ENCODE measurements at regions not wholly inside any gene's neighbourhood (a gene's known extent, or its start where the extent isn't known, plus 50 kb on each side); places are given as distances from the start of the nearest gene placed in this dataset.
"Not testable (repeated sequence)": the region's sequence is repeated elsewhere in the genome, so short reads cannot be mapped to it uniquely, and the experiment has no call there.

- DNase-seq (ENCODE audit: low read depth, low spot score): no peak
Measured at GRCh38 chrX:69062493-69062892, 102.8 kb downstream of the PJA1 start.

- DNase-seq (ENCODE audit: low read depth, low spot score): peak; percentile 4
Measured at GRCh38 chrX:69060631-69061408, 104.4 kb downstream of the PJA1 start.

GRCh38 chrX:69055193-69055592, 110.1 kb downstream of the PJA1 start:
- no peak for DNase-seq (ENCODE audit: low read depth, low spot score)

- DNase-seq (ENCODE audit: low read depth, low spot score): not testable (repeated sequence)
Measured at GRCh38 chrX:69054497-69054896, 110.8 kb downstream of the PJA1 start.

GRCh38 chrX:69051901-69052300, 113.4 kb downstream of the PJA1 start:
- no peak for DNase-seq (ENCODE audit: low read depth, low spot score)

GRCh38 chrX:69050051-69050765, 115.0 kb downstream of the PJA1 start:
- DNase-seq (ENCODE audit: low read depth, low spot score): no peak

GRCh38 chrX:69046996-69047490, 118.2 kb downstream of the PJA1 start:
- no peak for DNase-seq (ENCODE audit: low read depth, low spot score)

GRCh38 chrX:69045616-69046345, 119.5 kb downstream of the PJA1 start:
- no peak for DNase-seq (ENCODE audit: low read depth, low spot score)

- no peak for DNase-seq (ENCODE audit: low read depth, low spot score)
Measured at GRCh38 chrX:69038816-69039215, 126.4 kb downstream of the PJA1 start.

GRCh38 chrX:69038188-69038587, 127.1 kb downstream of the PJA1 start:
- no peak for DNase-seq (ENCODE audit: low read depth, low spot score)

GRCh38 chrX:69037786-69038185, 127.5 kb downstream of the PJA1 start:
- DNase-seq (ENCODE audit: low read depth, low spot score): no peak

- DNase-seq (ENCODE audit: low read depth, low spot score): no peak
Measured at GRCh38 chrX:69036674-69037573, 128.3 kb downstream of the PJA1 start.

GRCh38 chrX:69034451-69034850, 130.8 kb downstream of the PJA1 start:
- DNase-seq (ENCODE audit: low read depth, low spot score): no peak

GRCh38 chrX:69033936-69034335, 131.3 kb downstream of the PJA1 start:
- no peak for DNase-seq (ENCODE audit: low read depth, low spot score)

GRCh38 chrX:69032601-69033000, 132.7 kb downstream of the PJA1 start:
- DNase-seq (ENCODE audit: low read depth, low spot score): no peak

- DNase-seq (ENCODE audit: low read depth, low spot score): no peak
Measured at GRCh38 chrX:69031971-69032391, 133.3 kb downstream of the PJA1 start.

- no peak for DNase-seq (ENCODE audit: low read depth, low spot score)
Measured at GRCh38 chrX:69031181-69031580, 134.1 kb downstream of the PJA1 start.

GRCh38 chrX:69029771-69030170, 135.5 kb downstream of the PJA1 start:
- no peak for DNase-seq (ENCODE audit: low read depth, low spot score)

GRCh38 chrX:69028761-69029120, 136.5 kb downstream of the PJA1 start:
- no peak for DNase-seq (ENCODE audit: low read depth, low spot score)

- no peak for DNase-seq (ENCODE audit: low read depth, low spot score)
Measured at GRCh38 chrX:69028006-69028760, 137.1 kb downstream of the PJA1 start.
